ENCODE measurements at regions not wholly inside any gene's neighbourhood (a gene's known extent, or its start where the extent isn't known, plus 50 kb on each side); places are given as distances from the start of the nearest gene placed in this dataset.

- TF ChIP-seq CHD7 (IDR thresholded peaks at IDR 0.05; ENCODE audit: insufficient replicate concordance, low read length): no peak
- TF ChIP-seq BCL11A (IDR thresholded peaks at IDR 0.05; ENCODE audit: low read depth in 2 of 2, low read length in 2 of 2): no peak
Observed at GRCh38 chr9:7443541-7443940, 356.0 kb downstream of the DMAC1 start (continued).

All from H1 (cell line).